ENCODE measurements at regions not wholly inside any gene's neighbourhood (a gene's known extent, or its start where the extent isn't known, plus 50 kb on each side); places are given as distances from the start of the nearest gene placed in this dataset.

- H3K4me3 ChIP-seq (ENCODE audit: low read depth, low read length) = no peak overlapping the region
- no peak for TF ChIP-seq CTCF (IDR thresholded peaks at IDR 0.05; ENCODE audit: borderline replicate concordance, insufficient read depth, low read depth, low read length)
These were observed 135.5 kb downstream of the CENPW start for GRCh38 chr6:126475449-126475848.

GRCh38 chr6:126477678-126478077 is 137.8 kb downstream of the CENPW start:
- TF ChIP-seq CTCF (IDR thresholded peaks at IDR 0.05; ENCODE audit: borderline replicate concordance, insufficient read depth, low read depth, low read length) = no peak
- no peak overlapping the region for H3K4me3 ChIP-seq (ENCODE audit: low read depth, low read length)

- no peak overlapping the region for H3K4me3 ChIP-seq (ENCODE audit: low read depth, low read length)
- no peak for TF ChIP-seq CTCF (IDR thresholded peaks at IDR 0.05; ENCODE audit: borderline replicate concordance, insufficient read depth, low read depth, low read length)
These were observed 140.4 kb downstream of the CENPW start for GRCh38 chr6:126480268-126480667.

GRCh38 chr6:126481319-126481718 is 141.4 kb downstream of the CENPW start:
- H3K4me3 ChIP-seq (ENCODE audit: low read depth, low read length) = no peak overlapping the region
- TF ChIP-seq CTCF (IDR thresholded peaks at IDR 0.05; ENCODE audit: borderline replicate concordance, insufficient read depth, low read depth, low read length) = no peak

GRCh38 chr6:126504792-126505191 is 164.9 kb downstream of the CENPW start:
- TF ChIP-seq CTCF (IDR thresholded peaks at IDR 0.05; ENCODE audit: borderline replicate concordance, insufficient read depth, low read depth, low read length) = no peak
- H3K4me3 ChIP-seq (ENCODE audit: low read depth, low read length) = no peak overlapping the region

GRCh38 chr6:126513198-126513597 is 173.3 kb downstream of the CENPW start:
- H3K4me3 ChIP-seq (ENCODE audit: low read depth, low read length) = no peak overlapping the region
- TF ChIP-seq CTCF (IDR thresholded peaks at IDR 0.05; ENCODE audit: borderline replicate concordance, insufficient read depth, low read depth, low read length) = no peak

- TF ChIP-seq CTCF (IDR thresholded peaks at IDR 0.05; ENCODE audit: borderline replicate concordance, insufficient read depth, low read depth, low read length) = no peak
- H3K4me3 ChIP-seq (ENCODE audit: low read depth, low read length) = no peak overlapping the region
These were observed 176.5 kb downstream of the CENPW start for GRCh38 chr6:126516411-126516810.
